ENCODE measurements at regions not wholly inside any gene's neighbourhood (a gene's known extent, or its start where the extent isn't known, plus 50 kb on each side); places are given as distances from the start of the nearest gene placed in this dataset.
A peak's percentile ranks its signal among the peaks of the same experiment; 100 is the strongest.

DNA sequence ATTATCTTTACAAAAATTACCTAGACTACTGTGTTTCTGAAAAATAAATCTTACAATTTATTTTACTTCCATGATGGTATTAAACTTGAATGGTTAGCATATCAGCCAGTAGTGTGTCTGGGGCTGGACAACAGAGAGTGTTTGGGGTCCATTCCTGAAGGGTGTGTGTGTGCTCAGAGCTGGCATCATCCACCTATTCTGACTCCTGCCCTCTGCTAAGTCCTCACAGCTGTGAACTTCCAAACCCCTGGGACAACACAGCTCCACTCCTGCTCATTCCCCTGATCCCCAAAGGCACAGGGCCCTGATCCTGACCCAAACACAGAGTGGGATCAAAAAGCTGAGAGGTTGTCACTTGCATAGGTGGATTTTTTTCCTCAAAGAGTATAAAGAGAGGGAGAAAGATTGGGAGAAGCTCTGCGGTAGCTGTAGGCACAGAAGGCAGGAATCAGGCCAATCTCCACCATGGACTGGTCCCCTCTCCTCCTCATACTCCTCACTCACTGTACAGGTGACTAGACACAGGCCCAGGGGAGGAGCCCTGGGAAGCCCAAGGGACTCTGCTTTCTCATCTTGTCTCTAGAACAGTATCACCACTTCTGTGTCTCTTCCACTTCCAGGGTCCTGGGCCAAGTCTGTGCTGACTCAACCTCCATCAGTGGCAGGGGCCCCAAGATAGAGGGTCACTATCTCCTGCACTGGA lies 55.7 kb upstream of the TOP3B start:
- Histone ChIP-seq H3K4me3 (ENCODE audit: control insufficient read depth in 1 of 7, extremely low read depth in 1 of 7, insufficient read depth in 4 of 7, low read depth in 2 of 7, low read length in 6 of 7) (no peak overlapping the region), H3K27me3 (replicated peaks in 2 of 5; ENCODE audit: control insufficient read depth in 4 of 5, insufficient read depth in 5 of 5, low read length in 4 of 5) (peaks cover 0 to 9% (median 0%) of the 10 kb centered on the region in 5 experiments), H3K9me3 (ENCODE audit: control extremely low read depth in 1 of 5, control insufficient read depth in 4 of 5, insufficient read depth in 2 of 5, low read depth in 1 of 5, low read length in 4 of 5) (no peaks in the 10 kb centered on the region), H3K27ac (ENCODE audit: insufficient read depth in 1 of 2, low read depth in 1 of 2, low read length in 2 of 2, poor library complexity in 1 of 2, severe bottlenecking in 2 of 2) (no peak overlapping the region), H3K4me1 (ENCODE audit: control extremely low read depth in 1 of 4, control insufficient read depth in 4 of 4, insufficient read depth in 4 of 4, low read length in 3 of 4) (peaks cover 0 to 5% (median 0%) of the 10 kb centered on the region in 4 experiments), H3K36me3 (ENCODE audit: control insufficient read depth in 4 of 4, insufficient read depth in 4 of 4, low read length in 3 of 4) (no peaks in the 10 kb centered on the region)
- CTCF ChIA-PET: no interaction called here
- no peak for DNase-seq
- POLR2A ChIA-PET: no interaction called here
- no CpG with 5 or more reads among the region's 1 CpG for WGBS (ENCODE audit: insufficient coverage)

DNA sequence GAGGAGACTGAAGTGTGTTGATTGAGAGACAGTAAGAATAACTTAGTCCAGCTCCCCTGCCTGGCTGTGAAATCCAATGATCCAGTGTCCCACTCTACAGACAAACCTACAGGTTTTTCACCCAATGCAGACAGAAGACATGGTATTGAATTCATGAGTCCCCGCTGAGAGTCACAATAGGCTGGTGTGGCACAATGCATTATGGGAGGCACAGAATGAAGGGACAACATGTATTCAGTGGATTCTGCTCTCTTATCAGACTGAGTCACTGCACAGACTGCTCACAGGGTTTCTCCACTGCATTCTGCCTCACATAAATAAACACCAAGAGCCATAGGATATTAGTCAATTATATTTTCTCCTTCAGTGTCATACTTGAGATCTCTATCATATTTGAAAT lies 55.2 kb upstream of the TOP3B start:
- H3K27me3 ChIP-seq (replicated peaks in 2 of 5; ENCODE audit: control insufficient read depth in 4 of 5, insufficient read depth in 5 of 5, low read length in 4 of 5): peaks cover 0 to 7% (median 0%) of the 10 kb centered on the region in 5 experiments
- no peaks in the 10 kb centered on the region for H3K36me3 ChIP-seq (ENCODE audit: control insufficient read depth in 4 of 4, insufficient read depth in 4 of 4, low read length in 3 of 4)
- CTCF ChIA-PET: no interaction called here
- POLR2A ChIA-PET: no interaction called here
- no peaks in the 10 kb centered on the region for H3K9me3 ChIP-seq (ENCODE audit: control extremely low read depth in 1 of 5, control insufficient read depth in 4 of 5, insufficient read depth in 2 of 5, low read depth in 1 of 5, low read length in 4 of 5)
- DNase-seq: no peak
- no peak overlapping the region for H3K27ac ChIP-seq (ENCODE audit: insufficient read depth in 1 of 2, low read depth in 1 of 2, low read length in 2 of 2, poor library complexity in 1 of 2, severe bottlenecking in 2 of 2)
- peaks cover 0 to 5% (median 0%) of the 10 kb centered on the region in 4 experiments for H3K4me1 ChIP-seq (ENCODE audit: control extremely low read depth in 1 of 4, control insufficient read depth in 4 of 4, insufficient read depth in 4 of 4, low read length in 3 of 4)
- WGBS (ENCODE audit: insufficient coverage): 100% methylated on average over 1 of the region's 1 CpG
- H3K4me3 ChIP-seq (ENCODE audit: control insufficient read depth in 1 of 7, extremely low read depth in 1 of 7, insufficient read depth in 4 of 7, low read depth in 2 of 7, low read length in 6 of 7): no peak overlapping the region

DNA sequence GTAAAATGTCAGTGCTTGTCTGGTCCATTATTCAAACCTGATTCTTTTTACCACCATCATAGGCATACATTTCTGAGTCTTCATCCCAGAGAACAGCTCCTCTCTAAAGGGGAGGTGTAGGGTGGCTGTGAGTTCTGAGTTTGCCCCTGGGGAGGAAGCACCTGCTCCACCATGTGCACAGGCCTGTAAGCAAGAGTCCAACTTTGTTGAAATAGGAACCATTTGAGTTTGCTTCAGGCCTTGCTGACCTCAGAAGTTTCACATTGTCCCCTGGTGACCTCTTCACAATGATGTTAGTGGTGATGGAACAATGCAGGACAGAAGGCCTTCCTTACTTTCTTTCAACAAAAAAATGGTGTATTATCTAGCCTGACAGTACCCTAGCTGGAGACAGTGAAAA lies 54.6 kb upstream of the TOP3B start:
- H3K27ac ChIP-seq (ENCODE audit: insufficient read depth in 1 of 2, low read depth in 1 of 2, low read length in 2 of 2, poor library complexity in 1 of 2, severe bottlenecking in 2 of 2): no peak overlapping the region
- CTCF ChIA-PET: no interaction called here
- H3K36me3 ChIP-seq (ENCODE audit: control insufficient read depth in 4 of 4, insufficient read depth in 4 of 4, low read length in 3 of 4): no peaks in the 10 kb centered on the region

DNA sequence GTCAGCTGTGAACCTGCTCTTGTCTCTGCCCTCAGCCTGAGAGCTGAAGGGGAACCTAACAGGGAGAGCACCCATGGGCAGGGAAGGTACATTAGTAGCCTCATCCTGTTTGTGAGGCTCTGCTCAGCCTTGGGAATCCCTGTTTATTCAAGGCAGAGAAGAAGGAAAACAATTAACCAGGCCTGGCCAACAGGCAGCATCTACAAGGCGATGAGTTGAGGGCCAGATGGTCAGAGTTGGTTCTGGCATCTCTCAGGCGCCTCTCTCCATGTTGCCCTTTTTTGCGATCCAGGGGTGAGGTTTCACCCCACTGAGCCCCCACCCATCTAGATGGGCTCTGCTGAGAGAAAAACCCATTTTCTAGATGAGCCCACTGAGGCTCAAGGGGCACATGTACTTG lies 54.0 kb upstream of the TOP3B start:
- 96% methylated on average over 3 of the region's 3 CpGs for WGBS (ENCODE audit: insufficient coverage)
- Histone ChIP-seq H3K4me3 (ENCODE audit: control insufficient read depth in 1 of 7, extremely low read depth in 1 of 7, insufficient read depth in 4 of 7, low read depth in 2 of 7, low read length in 6 of 7) (no peak overlapping the region), H3K27ac (ENCODE audit: insufficient read depth in 1 of 2, low read depth in 1 of 2, low read length in 2 of 2, poor library complexity in 1 of 2, severe bottlenecking in 2 of 2) (no peak overlapping the region), H3K9me3 (ENCODE audit: control extremely low read depth in 1 of 5, control insufficient read depth in 4 of 5, insufficient read depth in 2 of 5, low read depth in 1 of 5, low read length in 4 of 5) (no peaks in the 10 kb centered on the region), H3K4me1 (ENCODE audit: control extremely low read depth in 1 of 4, control insufficient read depth in 4 of 4, insufficient read depth in 4 of 4, low read length in 3 of 4) (peaks cover 0 to 5% (median 0%) of the 10 kb centered on the region in 4 experiments), H3K36me3 (ENCODE audit: control insufficient read depth in 4 of 4, insufficient read depth in 4 of 4, low read length in 3 of 4) (no peaks in the 10 kb centered on the region), H3K27me3 (replicated peaks in 2 of 5; ENCODE audit: control insufficient read depth in 4 of 5, insufficient read depth in 5 of 5, low read length in 4 of 5) (peaks cover 0 to 9% (median 0%) of the 10 kb centered on the region in 5 experiments)
- no peak for DNase-seq
- ChIA-PET CTCF (no interaction called here), POLR2A (no interaction called here)

More for the DNA sequence above, 54.6 kb upstream of the TOP3B start:
- peak in 2 of 3 donors; percentile 34 to 51 for DNase-seq
- Histone ChIP-seq H3K4me3 (ENCODE audit: control insufficient read depth in 1 of 7, extremely low read depth in 1 of 7, insufficient read depth in 4 of 7, low read depth in 2 of 7, low read length in 6 of 7) (no peak overlapping the region), H3K4me1 (ENCODE audit: control extremely low read depth in 1 of 4, control insufficient read depth in 4 of 4, insufficient read depth in 4 of 4, low read length in 3 of 4) (peaks cover 0 to 5% (median 0%) of the 10 kb centered on the region in 4 experiments), H3K27me3 (replicated peaks in 2 of 5; ENCODE audit: control insufficient read depth in 4 of 5, insufficient read depth in 5 of 5, low read length in 4 of 5) (peaks cover 0 to 9% (median 0%) of the 10 kb centered on the region in 5 experiments), H3K9me3 (ENCODE audit: control extremely low read depth in 1 of 5, control insufficient read depth in 4 of 5, insufficient read depth in 2 of 5, low read depth in 1 of 5, low read length in 4 of 5) (no peaks in the 10 kb centered on the region)
- POLR2A ChIA-PET: no interaction called here

DNA sequence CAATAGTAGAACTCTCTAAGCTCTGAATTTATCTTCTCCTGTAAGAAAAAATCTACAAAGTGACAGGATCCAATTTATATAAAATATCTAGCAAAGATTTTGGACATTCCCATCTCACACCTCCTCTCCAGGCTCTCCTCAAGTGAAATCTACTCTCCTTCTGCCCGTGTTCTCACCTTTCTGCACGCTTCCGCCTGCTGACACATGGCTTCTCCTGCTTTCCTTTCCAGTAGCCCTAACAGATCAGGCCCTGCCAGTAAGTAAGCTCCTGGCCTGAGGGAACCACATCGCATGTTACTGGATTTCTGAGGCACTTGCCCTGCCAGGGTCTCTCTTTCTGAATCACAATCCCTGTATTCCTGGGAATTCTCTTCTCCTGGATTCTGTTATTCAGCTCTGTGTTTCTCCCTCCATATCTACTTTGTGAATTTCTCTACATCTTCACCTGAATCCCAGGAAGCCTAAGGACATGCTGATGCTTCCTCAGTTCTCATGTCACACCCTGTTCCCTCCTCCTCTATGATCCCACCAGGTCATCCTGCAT lies 53.3 kb upstream of the TOP3B start:
- Histone ChIP-seq H3K27me3 (replicated peaks in 2 of 5; ENCODE audit: control insufficient read depth in 4 of 5, insufficient read depth in 5 of 5, low read length in 4 of 5) (peaks cover 0 to 9% (median 0%) of the 10 kb centered on the region in 5 experiments), H3K36me3 (ENCODE audit: control insufficient read depth in 4 of 4, insufficient read depth in 4 of 4, low read length in 3 of 4) (no peaks in the 10 kb centered on the region), H3K27ac (ENCODE audit: insufficient read depth in 1 of 2, low read depth in 1 of 2, low read length in 2 of 2, poor library complexity in 1 of 2, severe bottlenecking in 2 of 2) (no peak overlapping the region), H3K4me3 (ENCODE audit: control insufficient read depth in 1 of 7, extremely low read depth in 1 of 7, insufficient read depth in 4 of 7, low read depth in 2 of 7, low read length in 6 of 7) (no peak overlapping the region), H3K9me3 (ENCODE audit: control extremely low read depth in 1 of 5, control insufficient read depth in 4 of 5, insufficient read depth in 2 of 5, low read depth in 1 of 5, low read length in 4 of 5) (no peaks in the 10 kb centered on the region), H3K4me1 (ENCODE audit: control extremely low read depth in 1 of 4, control insufficient read depth in 4 of 4, insufficient read depth in 4 of 4, low read length in 3 of 4) (peaks cover 0 to 5% (median 1%) of the 10 kb centered on the region in 4 experiments)
- POLR2A ChIA-PET: no interaction called here
- DNase-seq: no peak
- WGBS (ENCODE audit: insufficient coverage): 89% methylated on average over 4 of the region's 4 CpGs
- CTCF ChIA-PET: no interaction called here

DNA sequence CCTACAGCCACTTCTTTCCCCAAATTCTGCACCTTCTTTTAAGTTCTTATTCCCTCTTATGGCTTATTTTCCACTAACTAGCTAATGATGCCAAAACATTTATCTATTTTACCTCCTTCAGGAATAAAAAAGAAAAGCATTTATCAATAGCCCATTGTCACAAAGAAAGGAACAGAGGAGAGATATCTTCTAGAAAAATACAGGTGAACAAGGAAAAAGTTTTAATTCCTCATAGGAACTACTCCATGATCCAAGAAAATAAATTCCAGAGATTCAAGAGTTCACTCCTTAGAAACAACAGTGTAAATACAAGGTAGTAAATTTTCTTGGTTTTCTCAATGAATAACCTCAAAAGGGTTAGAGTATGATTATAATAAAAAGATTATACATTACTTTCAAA lies 52.6 kb upstream of the TOP3B start:
- Histone ChIP-seq H3K9me3 (ENCODE audit: control extremely low read depth in 1 of 5, control insufficient read depth in 4 of 5, insufficient read depth in 2 of 5, low read depth in 1 of 5, low read length in 4 of 5) (no peaks in the 10 kb centered on the region), H3K27me3 (replicated peaks in 2 of 5; ENCODE audit: control insufficient read depth in 4 of 5, insufficient read depth in 5 of 5, low read length in 4 of 5) (peaks cover 0 to 9% (median 0%) of the 10 kb centered on the region in 5 experiments), H3K36me3 (ENCODE audit: control insufficient read depth in 4 of 4, insufficient read depth in 4 of 4, low read length in 3 of 4) (no peaks in the 10 kb centered on the region), H3K27ac (ENCODE audit: insufficient read depth in 1 of 2, low read depth in 1 of 2, low read length in 2 of 2, poor library complexity in 1 of 2, severe bottlenecking in 2 of 2) (no peak overlapping the region), H3K4me1 (ENCODE audit: control extremely low read depth in 1 of 4, control insufficient read depth in 4 of 4, insufficient read depth in 4 of 4, low read length in 3 of 4) (peaks cover 0 to 5% (median 1%) of the 10 kb centered on the region in 4 experiments), H3K4me3 (ENCODE audit: control insufficient read depth in 1 of 7, extremely low read depth in 1 of 7, insufficient read depth in 4 of 7, low read depth in 2 of 7, low read length in 6 of 7) (no peak overlapping the region)
- ChIA-PET CTCF (interaction anchor here (1.3 kb wide), 1 partner anchor 13 kb away, joined by 3 read pairs; no protein-coding TSS in a partner anchor), POLR2A (no interaction called here)
- DNase-seq: no peak

DNA sequence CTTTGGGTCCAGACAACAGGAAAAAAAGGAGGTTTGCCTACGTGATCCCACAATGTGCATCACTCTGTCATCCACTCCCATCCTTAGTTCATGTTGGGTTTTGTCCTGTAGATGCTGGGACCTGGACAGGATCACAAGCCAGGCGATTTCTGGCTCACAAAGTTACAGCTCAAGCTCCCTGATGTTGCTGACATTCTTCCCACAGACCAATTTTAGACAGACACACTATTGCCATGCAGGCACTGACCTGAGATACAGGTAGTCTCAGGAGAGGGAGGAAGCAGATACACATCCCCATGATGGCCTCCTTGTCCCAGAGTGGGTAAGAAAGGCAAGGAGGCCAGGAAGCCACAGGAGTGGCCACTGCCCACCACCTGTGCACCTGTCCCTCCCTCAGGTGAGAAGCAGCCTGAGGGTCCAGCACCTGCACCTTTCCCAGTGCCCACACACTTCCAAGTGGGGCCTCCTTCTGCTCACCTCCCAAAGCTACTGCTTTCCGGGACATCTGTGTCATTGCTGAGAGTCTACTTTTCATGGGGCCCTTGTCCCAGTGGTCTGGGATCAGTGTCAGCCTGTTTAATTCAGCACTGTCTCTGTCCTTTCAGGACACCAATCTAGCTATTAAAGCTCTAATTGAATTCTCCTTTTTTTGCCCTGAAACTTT lies 52.0 kb upstream of the TOP3B start:
- H3K27ac ChIP-seq (ENCODE audit: insufficient read depth in 1 of 2, low read depth in 1 of 2, low read length in 2 of 2, poor library complexity in 1 of 2, severe bottlenecking in 2 of 2): no peak overlapping the region
- H3K36me3 ChIP-seq (ENCODE audit: control insufficient read depth in 4 of 4, insufficient read depth in 4 of 4, low read length in 3 of 4): no peaks in the 10 kb centered on the region
- ChIA-PET POLR2A (no interaction called here), CTCF (interaction anchor here (1.1 to 1.3 kb wide), 2 partner anchors 8 to 13 kb away, joined by 3 read pairs; no protein-coding TSS in a partner anchor)
- H3K9me3 ChIP-seq (ENCODE audit: control extremely low read depth in 1 of 5, control insufficient read depth in 4 of 5, insufficient read depth in 2 of 5, low read depth in 1 of 5, low read length in 4 of 5): no peaks in the 10 kb centered on the region
- peaks cover 0 to 9% (median 0%) of the 10 kb centered on the region in 5 experiments for H3K27me3 ChIP-seq (replicated peaks in 2 of 5; ENCODE audit: control insufficient read depth in 4 of 5, insufficient read depth in 5 of 5, low read length in 4 of 5)
- peaks cover 0 to 5% (median 1%) of the 10 kb centered on the region in 4 experiments for H3K4me1 ChIP-seq (ENCODE audit: control extremely low read depth in 1 of 4, control insufficient read depth in 4 of 4, insufficient read depth in 4 of 4, low read length in 3 of 4)
- H3K4me3 ChIP-seq (ENCODE audit: control insufficient read depth in 1 of 7, extremely low read depth in 1 of 7, insufficient read depth in 4 of 7, low read depth in 2 of 7, low read length in 6 of 7): no peak overlapping the region
- DNase-seq: no peak
- 100% methylated on average over 1 of the region's 3 CpGs for WGBS (ENCODE audit: insufficient coverage)

All from common myeloid progenitor, CD34-positive (primary cell).